ENCODE measurements at regions not wholly inside any gene's neighbourhood (a gene's known extent, or its start where the extent isn't known, plus 50 kb on each side); places are given as distances from the start of the nearest gene placed in this dataset.
"Not testable (repeated sequence)": the region's sequence is repeated elsewhere in the genome, so short reads cannot be mapped to it uniquely, and the experiment has no call there.

GRCh38 chr13:37510441-37510840 is 88.1 kb downstream of the POSTN start:
- no peak overlapping the region for H3K4me3 ChIP-seq (ENCODE audit: low read depth, low read length)
- H3K27ac ChIP-seq (ENCODE audit: low read depth): no peak overlapping the region
- H3K4me1 ChIP-seq (ENCODE audit: insufficient read depth): no peaks in the 10 kb centered on the region
- DNase-seq (ENCODE audit: extremely low spot score): no peak
- WGBS: 44% methylated on average over 1 of the region's 1 CpG
- no peaks in the 10 kb centered on the region for H3K36me3 ChIP-seq (ENCODE audit: insufficient read depth)

GRCh38 chr13:37505531-37505930 is 93.0 kb downstream of the POSTN start:
- DNase-seq (ENCODE audit: extremely low spot score): no peak
- WGBS: 96% methylated on average over 3 of the region's 3 CpGs
- Histone ChIP-seq H3K36me3 (ENCODE audit: insufficient read depth) (no peaks in the 10 kb centered on the region), H3K4me3 (ENCODE audit: low read depth, low read length) (no peak overlapping the region), H3K4me1 (ENCODE audit: insufficient read depth) (no peaks in the 10 kb centered on the region), H3K27ac (ENCODE audit: low read depth) (no peak overlapping the region)

GRCh38 chr13:37504251-37504650 is 94.3 kb downstream of the POSTN start:
- Histone ChIP-seq H3K4me3 (ENCODE audit: low read depth, low read length) (no peak overlapping the region), H3K27ac (ENCODE audit: low read depth) (no peak overlapping the region), H3K36me3 (ENCODE audit: insufficient read depth) (no peaks in the 10 kb centered on the region), H3K4me1 (ENCODE audit: insufficient read depth) (no peaks in the 10 kb centered on the region)
- DNase-seq (ENCODE audit: extremely low spot score): no peak
- 93% methylated on average over 1 of the region's 1 CpG for WGBS

GRCh38 chr13:37503287-37503686 is 95.3 kb downstream of the POSTN start:
- H3K4me3 ChIP-seq (ENCODE audit: low read depth, low read length): no peak overlapping the region
- H3K4me1 ChIP-seq (ENCODE audit: insufficient read depth): no peaks in the 10 kb centered on the region
- DNase-seq (ENCODE audit: extremely low spot score): no peak
- H3K27ac ChIP-seq (ENCODE audit: low read depth): no peak overlapping the region
- H3K36me3 ChIP-seq (ENCODE audit: insufficient read depth): no peaks in the 10 kb centered on the region

GRCh38 chr13:37502303-37502993 is 96.1 kb downstream of the POSTN start:
- 95% methylated on average over 1 of the region's 1 CpG for WGBS
- not testable (repeated sequence) for H3K4me3 ChIP-seq (ENCODE audit: low read depth, low read length); H3K27ac ChIP-seq (ENCODE audit: low read depth)

GRCh38 chr13:37501187-37501586 is 97.4 kb downstream of the POSTN start:
- no peak overlapping the region for H3K27ac ChIP-seq (ENCODE audit: low read depth)
- no peaks in the 10 kb centered on the region for H3K4me1 ChIP-seq (ENCODE audit: insufficient read depth)
- DNase-seq (ENCODE audit: extremely low spot score): no peak
- H3K36me3 ChIP-seq (ENCODE audit: insufficient read depth): no peaks in the 10 kb centered on the region
- no peak overlapping the region for H3K4me3 ChIP-seq (ENCODE audit: low read depth, low read length)
- WGBS: 81% methylated on average over 2 of the region's 2 CpGs

More at GRCh38 chr13:37502303-37502993, 96.1 kb downstream of the POSTN start:
- H3K36me3 ChIP-seq (ENCODE audit: insufficient read depth); DNase-seq (ENCODE audit: extremely low spot score); H3K4me1 ChIP-seq (ENCODE audit: insufficient read depth): not testable (repeated sequence)

GRCh38 chr13:37495046-37495445 is 103.5 kb downstream of the POSTN start:
- no peaks in the 10 kb centered on the region for H3K4me1 ChIP-seq (ENCODE audit: insufficient read depth)
- H3K27ac ChIP-seq (ENCODE audit: low read depth): no peak overlapping the region
- no peak for DNase-seq (ENCODE audit: extremely low spot score)
- WGBS: 54% methylated on average over 1 of the region's 1 CpG
- H3K36me3 ChIP-seq (ENCODE audit: insufficient read depth): no peaks in the 10 kb centered on the region
- no peak overlapping the region for H3K4me3 ChIP-seq (ENCODE audit: low read depth, low read length)

- DNase-seq (ENCODE audit: extremely low spot score): no peak
- no peaks in the 10 kb centered on the region for H3K36me3 ChIP-seq (ENCODE audit: insufficient read depth)
- WGBS: 82% methylated on average over 3 of the region's 3 CpGs
- H3K4me1 ChIP-seq (ENCODE audit: insufficient read depth): no peaks in the 10 kb centered on the region
- no peak overlapping the region for H3K27ac ChIP-seq (ENCODE audit: low read depth)
- no peak overlapping the region for H3K4me3 ChIP-seq (ENCODE audit: low read depth, low read length)
Observed at GRCh38 chr13:37493775-37494174, 104.8 kb downstream of the POSTN start.

- DNase-seq (ENCODE audit: extremely low spot score): no peak
- no peaks in the 10 kb centered on the region for H3K4me1 ChIP-seq (ENCODE audit: insufficient read depth)
- no peak overlapping the region for H3K27ac ChIP-seq (ENCODE audit: low read depth)
- no peaks in the 10 kb centered on the region for H3K36me3 ChIP-seq (ENCODE audit: insufficient read depth)
- WGBS: 31% methylated on average over 3 of the region's 3 CpGs
- H3K4me3 ChIP-seq (ENCODE audit: low read depth, low read length): no peak overlapping the region
Observed at GRCh38 chr13:37492741-37493514, 105.6 kb downstream of the POSTN start.

- Histone ChIP-seq H3K4me1 (ENCODE audit: insufficient read depth) (no peaks in the 10 kb centered on the region), H3K27ac (ENCODE audit: low read depth) (no peak overlapping the region), H3K4me3 (ENCODE audit: low read depth, low read length) (no peak overlapping the region), H3K36me3 (ENCODE audit: insufficient read depth) (no peaks in the 10 kb centered on the region)
- no peak for DNase-seq (ENCODE audit: extremely low spot score)
Observed at GRCh38 chr13:37492075-37492474, 106.5 kb downstream of the POSTN start.

- DNase-seq (ENCODE audit: extremely low spot score): no peak
- no peak overlapping the region for H3K27ac ChIP-seq (ENCODE audit: low read depth)
- H3K4me3 ChIP-seq (ENCODE audit: low read depth, low read length): no peak overlapping the region
- no peaks in the 10 kb centered on the region for H3K36me3 ChIP-seq (ENCODE audit: insufficient read depth)
- 93% methylated on average over 3 of the region's 3 CpGs for WGBS
- no peaks in the 10 kb centered on the region for H3K4me1 ChIP-seq (ENCODE audit: insufficient read depth)
Observed at GRCh38 chr13:37491661-37492060, 106.9 kb downstream of the POSTN start.

- no peak for DNase-seq (ENCODE audit: extremely low spot score)
- Histone ChIP-seq H3K36me3 (ENCODE audit: insufficient read depth) (no peaks in the 10 kb centered on the region), H3K27ac (ENCODE audit: low read depth) (no peak overlapping the region), H3K4me3 (ENCODE audit: low read depth, low read length) (no peak overlapping the region), H3K4me1 (ENCODE audit: insufficient read depth) (no peaks in the 10 kb centered on the region)
- 79% methylated on average over 5 of the region's 5 CpGs for WGBS
Observed at GRCh38 chr13:37490176-37490779, 108.3 kb downstream of the POSTN start.

- Histone ChIP-seq H3K36me3 (ENCODE audit: insufficient read depth) (no peaks in the 10 kb centered on the region), H3K27ac (ENCODE audit: low read depth) (no peak overlapping the region), H3K4me3 (ENCODE audit: low read depth, low read length) (no peak overlapping the region), H3K4me1 (ENCODE audit: insufficient read depth) (no peaks in the 10 kb centered on the region)
- DNase-seq (ENCODE audit: extremely low spot score): no peak
Observed at GRCh38 chr13:37488726-37489125, 109.8 kb downstream of the POSTN start.

GRCh38 chr13:37486171-37486681 is 112.3 kb downstream of the POSTN start:
- Histone ChIP-seq H3K4me3 (ENCODE audit: low read depth, low read length) (no peak overlapping the region), H3K36me3 (ENCODE audit: insufficient read depth) (no peaks in the 10 kb centered on the region), H3K27ac (ENCODE audit: low read depth) (no peak overlapping the region), H3K4me1 (ENCODE audit: insufficient read depth) (no peaks in the 10 kb centered on the region)
- DNase-seq (ENCODE audit: extremely low spot score): no peak
- 61% methylated on average over 7 of the region's 7 CpGs for WGBS
